ENCODE measurements at regions not wholly inside any gene's neighbourhood (a gene's known extent, or its start where the extent isn't known, plus 50 kb on each side); places are given as distances from the start of the nearest gene placed in this dataset.

- Histone ChIP-seq H3K27me3 (ENCODE audit: control insufficient read depth, insufficient read depth, low read length) (no peaks in the 10 kb centered on the region), H3K9ac (ENCODE audit: low read depth, low read length) (no peak overlapping the region), H3K36me3 (ENCODE audit: control insufficient read depth, insufficient read depth, low read length) (no peaks in the 10 kb centered on the region), H3K23ac (ENCODE audit: low read depth, low read length) (peak overlapping the region; percentile 74), H3K4me2 (ENCODE audit: low read depth, low read length) (peak overlapping the region; percentile 40; the same call in 1 of the 2 replicates), H3K4me1 (ENCODE audit: control insufficient read depth, insufficient read depth, low read length) (peaks cover 31% of the 10 kb centered on the region), H2BK15ac (ENCODE audit: low read depth, low read length) (peak overlapping the region; percentile 81; the same call in 2 of the 3 replicates), H4K91ac (ENCODE audit: insufficient read depth, low read depth, low read length) (peak overlapping the region; percentile 96), H2BK5ac (ENCODE audit: low read depth, low read length, poor library complexity, severe bottlenecking) (peak overlapping the region; percentile 98), H3K79me1 (ENCODE audit: low read depth in 1 of 2, low read length in 2 of 2) (no peaks in the 10 kb centered on the region), H2AK9ac (replicated peaks; ENCODE audit: low read depth, low read length, poor library complexity) (peak overlapping the region; percentile 26), H4K8ac (ENCODE audit: low read depth in 2 of 2, low read length in 2 of 2) (peak overlapping the region; percentile 58 to 81; a peak in 3 of 4 replicates), H2AK5ac (ENCODE audit: low read depth, low read length) (peak overlapping the region; percentile 99), H3K9me3 (ENCODE audit: control insufficient read depth, insufficient read depth, low read length) (no peaks in the 10 kb centered on the region), H2BK20ac (ENCODE audit: low read depth, low read length) (peak overlapping the region; percentile 92), H3K56ac (ENCODE audit: extremely low read depth, insufficient read depth, low read length) (peak overlapping the region; percentile 51; the same call in 1 of the 2 replicates), H3K18ac (ENCODE audit: low read depth, low read length) (peak overlapping the region; percentile 97), H3K9me1 (ENCODE audit: insufficient read depth, low read length) (peaks cover 16% of the 10 kb centered on the region), H4K20me1 (ENCODE audit: insufficient read depth, low read length) (no peaks in the 10 kb centered on the region), H3K14ac (replicated peaks; ENCODE audit: low read depth, low read length) (peak overlapping the region; percentile 89), H2BK120ac (ENCODE audit: low read depth, low read length) (peak overlapping the region; percentile 96), H3K4me3 (ENCODE audit: insufficient read depth, low read depth, low read length) (no peak overlapping the region), H3K27ac (ENCODE audit: insufficient read depth, low read length) (peak overlapping the region; percentile 99), H2AFZ (replicated peaks; ENCODE audit: low read length, poor library complexity) (no peak overlapping the region), H3K4ac (ENCODE audit: low read depth, low read length) (peak overlapping the region; percentile 96), H4K5ac (ENCODE audit: low read depth, low read length) (peak overlapping the region; percentile 87)
- TF ChIP-seq BHLHE40 (IDR thresholded peaks at IDR 0.05; ENCODE audit: low read depth, low read length) (no peak), RFX5 (IDR thresholded peaks at IDR 0.05; ENCODE audit: low read depth, low read length) (no peak), NFE2L2 (IDR thresholded peaks at IDR 0.05; ENCODE audit: low read depth, low read length) (no peak), MAFK (IDR thresholded peaks at IDR 0.05; ENCODE audit: low read depth, low read length) (no peak), MAZ (IDR thresholded peaks at IDR 0.05; ENCODE audit: borderline replicate concordance, low read depth, low read length) (no peak), RAD21 (IDR thresholded peaks at IDR 0.05; ENCODE audit: low read length) (no peak), CHD1 (IDR thresholded peaks at IDR 0.05; ENCODE audit: low read depth, low read length) (no peak), CEBPB (IDR thresholded peaks at IDR 0.05; ENCODE audit: low read depth, low read length) (no peak), POLR2A (IDR thresholded peaks at IDR 0.05; ENCODE audit: low read depth, low read length) (no peak), FOS (IDR thresholded peaks at IDR 0.05; ENCODE audit: low read depth, low read length) (no peak), ELK1 (IDR thresholded peaks at IDR 0.05; ENCODE audit: borderline replicate concordance, low read depth, low read length) (no peak), MXI1 (IDR thresholded peaks at IDR 0.05; ENCODE audit: borderline replicate concordance, low read depth, low read length) (no peak), SMC3 (IDR thresholded peaks at IDR 0.05; ENCODE audit: low read depth, low read length) (no peak), USF2 (IDR thresholded peaks at IDR 0.05; ENCODE audit: low read depth, low read length) (no peak), RCOR1 (IDR thresholded peaks at IDR 0.05; ENCODE audit: insufficient replicate concordance, low read length) (no peak), CTCF (conservative IDR thresholded peaks at IDR 0.05; ENCODE audit: low read depth, low read length) (no peak)
- ChIA-PET CTCF (interaction anchor here (1.1 kb wide), 1 partner anchor 255 kb away, joined by 3 read pairs; no protein-coding TSS in a partner anchor), POLR2A (ENCODE audit: unreplicated experiment) (no interaction called here)
- in situ Hi-C loops (cut with MboI; ENCODE audit: low sequenced_read_pairs) = no loop called here
- BruUV-seq (replicated peaks) = no TSS peak
- DNase-seq = no peak
- ATAC-seq (ENCODE audit: low read depth) = no peak
- dilution Hi-C loops (cut with HindIII; ENCODE audit: low sequenced_read_pairs, unreplicated experiment) = no loop called here
- WGBS, 2 experiments (ENCODE audit: extremely low coverage in 2 of 2, insufficient read length in 1 of 2) = no CpG with 5 or more reads among the region's 7 CpGs
- intact Hi-C loops (cut with micrococcal nuclease) = loop anchor here (5.0 to 10.0 kb wide), 3 partner anchors 114 to 453 kb away; no protein-coding TSS in a partner anchor
Observed at GRCh38 chr6:169071394-169071793, 182.3 kb downstream of the THBS2 start.
